GM12878 (cell line): ENCODE measurements at regions not wholly inside any gene's neighbourhood (a gene's known extent, or its start where the extent isn't known, plus 50 kb on each side); places are given as distances from the start of the nearest gene placed in this dataset.

Source experiments
- ATAC-seq: fragments of 200-7000 bp; cut with Tn5 transposase; 3 replicates; pipeline ENCODE4 v1.9.1; 2020; ENCODE audit warnings: mild to moderate bottlenecking, moderate library complexity
- BruUV-seq: library from RNA; stranded (reverse); fragments of 400-500 nt; replicated peaks from 2 replicates; lab custom pipeline; 2021; lab: Mats Ljungman, UMichigan
- CTCF ChIA-PET: fragments of 300-600 bp; sonication (Branson Sonifier 250); formaldehyde crosslinking; extraction: SDS; loops from one replicate; lab custom pipeline; 2021; ENCODE audit warnings: inconsistent platforms; lab: Yijun Ruan, JAX
- POLR2A ChIA-PET: fragments of 350-600 bp; formaldehyde crosslinking; extraction: SDS; loops from one replicate; lab custom pipeline; 2021; ENCODE audit warnings: inconsistent platforms; lab: Charles Lee
- RAD21 ChIA-PET: fragments of 300-600 bp; sonication (Branson Sonifier 250); formaldehyde crosslinking; loops from one replicate; lab custom pipeline; 2023; ENCODE audit warnings: antibody characterized with exemption; ENCODE audit not compliant: unreplicated experiment; lab: Charles Lee
- SMC1A ChIA-PET: fragments of 300-600 bp; sonication (Branson Sonifier 250); formaldehyde crosslinking; loops from one replicate; lab custom pipeline; 2023; ENCODE audit not compliant: unreplicated experiment, uncharacterized antibody; lab: Charles Lee
- DNase-seq: peaks from one replicate; pipeline ENCODE4 v3.0.0-alpha.2; 2011; ENCODE audit warnings: low read depth, low spot score
- FAIRE-seq: peaks from 3 replicates; lab custom pipeline; 2011; peaks lifted over from hg19 to GRCh38; lab: Jason Lieb, UNC
- H2AFZ ChIP-seq: 2 replicates; pipeline ENCODE4 v1.6.0; 2011; ENCODE audit warnings: low read depth, low read length, control low read depth; ENCODE audit not compliant: control insufficient read depth
- H3K27ac ChIP-seq: 2 replicates; pipeline ENCODE4 v1.5.1; 2011; ENCODE audit warnings: control low read depth; ENCODE audit not compliant: control insufficient read depth, insufficient read depth
- H3K27me3 ChIP-seq, 2 experiments: replicated peaks in 1 of 2; 2 replicates each; pipeline versions ENCODE4 v1.6.0 to v1.6.1; 2011; ENCODE audit warnings: low read length in 1 of 2; ENCODE audit not compliant: control insufficient read depth in 2 of 2, insufficient read depth in 2 of 2
- H3K36me3 ChIP-seq, 2 experiments: 2 replicates each; pipeline ENCODE4 v1.5.1; 2011; ENCODE audit warnings: low read length in 1 of 2; ENCODE audit not compliant: control insufficient read depth in 2 of 2, insufficient read depth in 2 of 2
- H3K4me1 ChIP-seq: 2 replicates; pipeline ENCODE4 v1.6.1; 2011; ENCODE audit warnings: mild to moderate bottlenecking, low read length, moderate library complexity, mixed read lengths; ENCODE audit not compliant: control insufficient read depth, insufficient read depth
- H3K4me2 ChIP-seq: 2 replicates; pipeline ENCODE4 v1.6.0; 2011; ENCODE audit warnings: control low read depth; ENCODE audit not compliant: control insufficient read depth, insufficient read depth
- H3K4me3 ChIP-seq: fragments of 200-600 bp; sonication (generic); 2 replicates; pipeline ENCODE4 v1.5.1; 2016
- H3K79me2 ChIP-seq: 2 replicates; pipeline ENCODE4 v1.6.0; 2011; ENCODE audit warnings: low read length; ENCODE audit not compliant: control insufficient read depth, insufficient read depth
- H3K9ac ChIP-seq: 2 replicates; pipeline ENCODE4 v1.8.0; 2011; ENCODE audit warnings: low read length, control low read depth, mixed read lengths; ENCODE audit not compliant: control insufficient read depth, insufficient read depth
- H3K9me3 ChIP-seq: replicated peaks from 3 replicates; pipeline ENCODE4 v1.5.1; 2011; ENCODE audit warnings: mild to moderate bottlenecking, low read length; ENCODE audit not compliant: control insufficient read depth, insufficient read depth
- H4K20me1 ChIP-seq: 2 replicates; pipeline ENCODE4 v1.6.0; 2011; ENCODE audit not compliant: control insufficient read depth, insufficient read depth
- BCL3 ChIP-seq: IDR thresholded peaks from 2 replicates; pipeline ENCODE4 v1.6.1; 2011; ENCODE audit warnings: borderline replicate concordance, low read depth, mild to moderate bottlenecking, moderate library complexity, low read length; ENCODE audit not compliant: insufficient read depth, poor library complexity, severe bottlenecking
- CEBPB ChIP-seq, 2 experiments: fragments of 150-350 bp in 1 of 2; IDR thresholded peaks; 2 replicates each; pipeline ENCODE4 v1.6.1; 2012 to 2014; ENCODE audit warnings: low read depth in 2 of 2, low read length in 2 of 2, borderline replicate concordance in 1 of 2, inconsistent platforms in 1 of 2
- CHD2 ChIP-seq: IDR thresholded peaks from 2 replicates; pipeline ENCODE4 v1.6.1; 2011; ENCODE audit warnings: low read depth, low read length, improper control_type of control experiment, borderline replicate concordance
- E2F4 ChIP-seq: IDR thresholded peaks from 2 replicates; pipeline ENCODE4 v1.6.1; 2012; ENCODE audit warnings: low read depth, low read length, improper control_type of control experiment
- FOXK2 ChIP-seq: fragments of 450-650 bp; IDR thresholded peaks from 2 replicates; pipeline ENCODE4 v1.6.1; 2017; ENCODE audit warnings: mild to moderate bottlenecking, moderate library complexity
- GABPA ChIP-seq: IDR thresholded peaks from 2 replicates; pipeline ENCODE4 v1.6.1; 2014; ENCODE audit warnings: antibody characterized with exemption, low read depth, mild to moderate bottlenecking, inconsistent platforms
- IRF5 ChIP-seq: fragments of 450-650 bp; IDR thresholded peaks from 2 replicates; pipeline ENCODE4 v1.6.1; 2017; ENCODE audit warnings: borderline replicate concordance
- LARP7 ChIP-seq: fragments of 450-650 bp; IDR thresholded peaks from 2 replicates; pipeline ENCODE4 v1.6.1; 2017; ENCODE audit warnings: mild to moderate bottlenecking
- MXI1 ChIP-seq: fragments of 150-350 bp; IDR thresholded peaks from 2 replicates; pipeline ENCODE4 v1.6.1; 2011; ENCODE audit warnings: low read depth, mild to moderate bottlenecking, inconsistent platforms, low read length, improper control_type of control experiment
- NBN ChIP-seq: fragments of 450-650 bp; IDR thresholded peaks from 2 replicates; pipeline ENCODE4 v1.6.1; 2016
- PBX3 ChIP-seq: IDR thresholded peaks from 2 replicates; pipeline ENCODE4 v1.6.1; 2011; ENCODE audit warnings: mild to moderate bottlenecking, low read depth, low read length, moderate library complexity; ENCODE audit not compliant: insufficient replicate concordance
- RCOR1 ChIP-seq: conservative IDR thresholded peaks from 2 replicates; pipeline ENCODE4 v1.6.1; 2012; ENCODE audit warnings: low read depth, low read length, improper control_type of control experiment
- SREBF1 ChIP-seq: IDR thresholded peaks from 2 replicates; pipeline ENCODE4 v1.6.1; 2012; ENCODE audit warnings: mild to moderate bottlenecking, low read length
- SRF ChIP-seq, 2 experiments: IDR thresholded peaks; 2 replicates each; pipeline ENCODE4 v1.6.1; 2011; ENCODE audit warnings: low read depth in 2 of 2, low read length in 2 of 2, mild to moderate bottlenecking in 1 of 2, moderate library complexity in 1 of 2
- SUZ12 ChIP-seq: fragments of 200-600 bp; sonication (generic); IDR thresholded peaks from one replicate; pipeline ENCODE4 v1.6.1; 2018; ENCODE audit warnings: antibody characterized with exemption, mild to moderate bottlenecking; ENCODE audit not compliant: unreplicated experiment
- TCF7 ChIP-seq: IDR thresholded peaks from 2 replicates; pipeline ENCODE4 v1.6.1; 2014; ENCODE audit warnings: antibody characterized with exemption, borderline replicate concordance
- ZBTB40 ChIP-seq: fragments of 450-650 bp; IDR thresholded peaks from 2 replicates; pipeline ENCODE4 v1.6.1; 2016; ENCODE audit warnings: mild to moderate bottlenecking, moderate library complexity, borderline replicate concordance
- WGBS: methylation state at CpG from one replicate; pipeline ENCODE4 v1.1.6; 2016; ENCODE audit warnings: low lambda C conversion rate; ENCODE audit not compliant: insufficient replicate concordance, insufficient coverage; ENCODE audit errors: missing lambda C conversion rate; 5-methylcytosine and 5-hydroxymethylcytosine counted together
- in situ Hi-C: fragments of 300-500 bp; cut with MboI; formaldehyde crosslinking; loops from 9 replicates; pipeline ENCODE4 v1.14.3; 2018; ENCODE audit warnings: mixed read lengths
- intact Hi-C: fragments of 100-400 bp; cut with micrococcal nuclease; formaldehyde crosslinking; loops from one replicate; pipeline ENCODE4 v1.14.2; 2022; ENCODE audit not compliant: unreplicated experiment

GRCh38 chr9:96044401-96044800 is 168.9 kb downstream of the ERCC6L2 start:
- in situ Hi-C loops: no loop called here
- TF ChIP-seq SRF (IDR thresholded peaks at IDR 0.05; ENCODE audit: low read depth in 2 of 2, low read length in 2 of 2): no peak
- TF ChIP-seq MXI1: no peak
- no peak for TF ChIP-seq ZBTB40
- TF ChIP-seq LARP7: no peak
- no peak for TF ChIP-seq CHD2
- TF ChIP-seq E2F4: no peak
- no peak for TF ChIP-seq GABPA
- no peak for TF ChIP-seq PBX3
- TF ChIP-seq RCOR1: no peak
- no peak for TF ChIP-seq IRF5
- no peak for TF ChIP-seq SUZ12
- no peak for TF ChIP-seq NBN
- TF ChIP-seq CEBPB (IDR thresholded peaks at IDR 0.05; ENCODE audit: borderline replicate concordance in 1 of 2, low read depth in 2 of 2, low read length in 2 of 2): no peak
- TF ChIP-seq TCF7: no peak
- no peak for TF ChIP-seq BCL3
- no peak for TF ChIP-seq FOXK2
- no peak for TF ChIP-seq SREBF1

More at GRCh38 chr9:96044401-96044800, 168.9 kb downstream of the ERCC6L2 start:
- ChIA-PET SMC1A (no interaction called here), RAD21 (no interaction called here), CTCF (no interaction called here), POLR2A (no interaction called here)
- Histone ChIP-seq H3K9me3 (no peaks in the 10 kb centered on the region), H4K20me1 (no peaks in the 10 kb centered on the region), H3K27ac (no peak overlapping the region), H3K36me3 (no peaks in the 10 kb centered on the region), H3K4me3 (no peak overlapping the region), H3K4me1 (no peaks in the 10 kb centered on the region), H2AFZ (no peak overlapping the region), H3K79me2 (no peaks in the 10 kb centered on the region), H3K27me3 (peaks cover 0 to 1% of the 10 kb centered on the region in 2 experiments; a peak in 1 of 4 replicates), H3K4me2 (no peak overlapping the region), H3K9ac (no peak overlapping the region)
- FAIRE-seq (no peak), DNase-seq (no peak), ATAC-seq (no peak)
- 86% methylated on average over 4 of the region's 4 CpGs for WGBS
- intact Hi-C loops: no loop called here
- BruUV-seq: no TSS peak
